ENCODE measurements at regions not wholly inside any gene's neighbourhood (a gene's known extent, or its start where the extent isn't known, plus 50 kb on each side); places are given as distances from the start of the nearest gene placed in this dataset.
"Not testable (repeated sequence)": the region's sequence is repeated elsewhere in the genome, so short reads cannot be mapped to it uniquely, and the experiment has no call there.

- H3K27ac ChIP-seq: no peak overlapping the region
- 66 to 85% (median 84%) methylated on average over 5 to 10 of the region's 10 CpGs for WGBS, 5 donors
- H3K4me3 ChIP-seq: no peak overlapping the region
- peak; percentile 62 for DNase-seq
- H3K9me3 ChIP-seq: peaks cover 0 to 11% (median 5%) of the 10 kb centered on the region in 8 donors
- intact Hi-C loops (cut with DNase I; ENCODE audit: low total_unique reads): no loop called here
- H3K27me3 ChIP-seq (replicated peaks in 1 of 7): peaks cover 0 to 57% (median 0%) of the 10 kb centered on the region in 7 donors
- H3K4me1 ChIP-seq: no peaks in the 10 kb centered on the region
- H3K36me3 ChIP-seq: no peaks in the 10 kb centered on the region
- TF ChIP-seq CTCF (IDR thresholded peaks at IDR 0.05 in 8 of 11, conservative IDR thresholded peaks at IDR 0.05 in 3 of 11): no peak
- TF ChIP-seq POLR2A (IDR thresholded peaks at IDR 0.05): no peak
- TF ChIP-seq POLR2AphosphoS5 (IDR thresholded peaks at IDR 0.05): no peak
Observed at GRCh38 chr17:79547586-79547985, 63.3 kb downstream of the RBFOX3 start.

- WGBS, 5 donors: 80 to 95% (median 87%) methylated on average over 12 of the region's 12 CpGs
- H3K27ac ChIP-seq; H3K9me3 ChIP-seq; H3K4me1 ChIP-seq; H3K36me3 ChIP-seq; H3K4me3 ChIP-seq; intact Hi-C loops (cut with DNase I; ENCODE audit: low total_unique reads): not testable (repeated sequence)
- H3K27me3 ChIP-seq (replicated peaks in 1 of 7): peaks cover 0 to 61% (median 0%) of the 10 kb centered on the region in 7 donors
- DNase-seq: peak; percentile 24
Observed at GRCh38 chr17:79547171-79547570, 63.7 kb downstream of the RBFOX3 start.

GRCh38 chr17:79546386-79546785 lies 64.5 kb downstream of the RBFOX3 start:
- no peak overlapping the region for H3K27ac ChIP-seq
- H3K4me3 ChIP-seq: no peak overlapping the region
- intact Hi-C loops (cut with DNase I; ENCODE audit: low total_unique reads): no loop called here
- WGBS, 5 donors: 77 to 92% (median 78%) methylated on average over 9 to 10 of the region's 10 CpGs
- DNase-seq: peak; percentile 24
- H3K36me3 ChIP-seq: no peaks in the 10 kb centered on the region
- H3K27me3 ChIP-seq (replicated peaks in 1 of 7): peaks cover 0 to 68% (median 0%) of the 10 kb centered on the region in 7 donors
- no peaks in the 10 kb centered on the region for H3K9me3 ChIP-seq
- TF ChIP-seq POLR2A (IDR thresholded peaks at IDR 0.05) (no peak), POLR2AphosphoS5 (IDR thresholded peaks at IDR 0.05) (no peak), CTCF (IDR thresholded peaks at IDR 0.05 in 8 of 11, conservative IDR thresholded peaks at IDR 0.05 in 3 of 11) (no peak)
- H3K4me1 ChIP-seq: no peaks in the 10 kb centered on the region

GRCh38 chr17:79545251-79546005 lies 65.4 kb downstream of the RBFOX3 start:
- Histone ChIP-seq H3K27ac (no peak overlapping the region), H3K4me3 (no peak overlapping the region), H3K36me3 (no peaks in the 10 kb centered on the region), H3K4me1 (peaks cover 0 to 2% (median 0%) of the 10 kb centered on the region in 6 donors), H3K27me3 (replicated peaks in 1 of 7) (peaks cover 0 to 75% (median 0%) of the 10 kb centered on the region in 7 donors), H3K9me3 (no peaks in the 10 kb centered on the region)
- WGBS, 5 donors: 78 to 82% (median 82%) methylated on average over 18 to 20 of the region's 20 CpGs
- TF ChIP-seq CTCF (IDR thresholded peaks at IDR 0.05 in 8 of 11, conservative IDR thresholded peaks at IDR 0.05 in 3 of 11) (no peak), POLR2AphosphoS5 (IDR thresholded peaks at IDR 0.05) (no peak)
- DNase-seq: peak; percentile 32
- intact Hi-C loops (cut with DNase I; ENCODE audit: low total_unique reads): no loop called here
